Hepatocyte (in vitro differentiated cells): ENCODE measurements at regions not wholly inside any gene's neighbourhood (a gene's known extent, or its start where the extent isn't known, plus 50 kb on each side); places are given as distances from the start of the nearest gene placed in this dataset.

Experiments
- DNase-seq: peaks from one replicate; pipeline ENCODE4 v3.0.0-alpha.2; 2016; ENCODE audit warnings: low spot score
- H2AFZ ChIP-seq: fragments of 200-600 bp; sonication (generic); 2 replicates; pipeline ENCODE4 v1.6.0; 2016; ENCODE audit warnings: antibody characterized with exemption, mild to moderate bottlenecking
- H3K27ac ChIP-seq: fragments of 200-600 bp; sonication (generic); 2 replicates; pipeline ENCODE4 v1.5.1; 2016; ENCODE audit warnings: mild to moderate bottlenecking
- H3K27me3 ChIP-seq: fragments of 200-600 bp; sonication (generic); 2 replicates; pipeline ENCODE4 v1.6.1; 2016
- H3K36me3 ChIP-seq: fragments of 200-600 bp; sonication (generic); replicated peaks from 2 replicates; pipeline ENCODE4 v1.5.1; 2016; ENCODE audit warnings: low read depth; ENCODE audit not compliant: insufficient read depth
- H3K4me1 ChIP-seq: fragments of 200-600 bp; sonication (generic); 2 replicates; pipeline ENCODE4 v1.5.1; 2016; ENCODE audit warnings: mild to moderate bottlenecking, moderate library complexity; ENCODE audit not compliant: insufficient read depth
- H3K4me2 ChIP-seq: fragments of 200-600 bp; sonication (generic); 2 replicates; pipeline ENCODE4 v1.6.0; 2016
- H3K4me3 ChIP-seq: fragments of 200-600 bp; sonication (generic); 2 replicates; pipeline ENCODE4 v1.5.1; 2016; ENCODE audit warnings: mild to moderate bottlenecking
- H3K79me2 ChIP-seq: fragments of 200-600 bp; sonication (generic); 2 replicates; pipeline ENCODE4 v1.6.0; 2017; ENCODE audit warnings: mild to moderate bottlenecking
- H3K9me2 ChIP-seq: fragments of 200-600 bp; sonication (generic); replicated peaks from 2 replicates; pipeline ENCODE4 v1.6.0; 2017; ENCODE audit warnings: mild to moderate bottlenecking; ENCODE audit not compliant: insufficient read depth
- H3K9me3 ChIP-seq: fragments of 200-600 bp; sonication (generic); 2 replicates; pipeline ENCODE4 v1.5.1; 2016; ENCODE audit warnings: low read depth, mild to moderate bottlenecking
- H4K20me1 ChIP-seq: fragments of 200-600 bp; sonication (generic); 2 replicates; pipeline ENCODE4 v1.6.0; 2016; ENCODE audit warnings: mild to moderate bottlenecking; ENCODE audit not compliant: insufficient read depth, poor library complexity, severe bottlenecking
- CTCF ChIP-seq: fragments of 200-600 bp; sonication (generic); IDR thresholded peaks from 2 replicates; pipeline ENCODE4 v1.5.1; 2016; ENCODE audit warnings: antibody characterized with exemption, mild to moderate bottlenecking; ENCODE audit not compliant: poor library complexity
- EZH2 ChIP-seq: fragments of 200-600 bp; sonication (generic); IDR thresholded peaks from 2 replicates; pipeline ENCODE4 v1.6.1; 2016; ENCODE audit warnings: antibody characterized with exemption, mild to moderate bottlenecking, borderline replicate concordance
- EZH2phosphoT487 ChIP-seq: fragments of 200-600 bp; sonication (generic); IDR thresholded peaks from one replicate; pipeline ENCODE4 v1.6.1; 2018; ENCODE audit warnings: antibody characterized with exemption, mild to moderate bottlenecking, low read depth, moderate library complexity; ENCODE audit not compliant: unreplicated experiment, severe bottlenecking
- WGBS: methylation state at CpG from one replicate; pipeline ENCODE4 v1.1.6; 2016; ENCODE audit warnings: low lambda C conversion rate; ENCODE audit errors: missing lambda C conversion rate; 5-methylcytosine and 5-hydroxymethylcytosine counted together

GRCh38 chr20:48065833-48066232, 280.6 kb upstream of the SULF2 start:
- Histone ChIP-seq H3K9me3 (no peaks in the 10 kb centered on the region), H4K20me1 (no peaks in the 10 kb centered on the region), H3K4me1 (no peaks in the 10 kb centered on the region), H3K79me2 (no peaks in the 10 kb centered on the region), H3K9me2 (no peaks in the 10 kb centered on the region), H3K27me3 (no peaks in the 10 kb centered on the region), H3K4me2 (no peak overlapping the region), H2AFZ (no peak overlapping the region), H3K36me3 (no peaks in the 10 kb centered on the region), H3K4me3 (no peak overlapping the region), H3K27ac (no peak overlapping the region)
- TF ChIP-seq EZH2 (no peak), EZH2phosphoT487 (no peak), CTCF (no peak)
- no peak for DNase-seq
- 89% methylated on average over 1 of the region's 1 CpG for WGBS

- H3K4me1 ChIP-seq, result no peaks in the 10 kb centered on the region
- TF ChIP-seq EZH2phosphoT487 (no peak), EZH2 (no peak), CTCF (no peak)
- no peaks in the 10 kb centered on the region for H3K79me2 ChIP-seq
- no peak overlapping the region for H3K27ac ChIP-seq
- H3K9me2 ChIP-seq, result no peaks in the 10 kb centered on the region
- DNase-seq, result no peak
- 95% methylated on average over 4 of the region's 4 CpGs for WGBS
- H3K4me3 ChIP-seq, result no peak overlapping the region
- no peaks in the 10 kb centered on the region for H3K36me3 ChIP-seq
- no peak overlapping the region for H3K4me2 ChIP-seq
- no peaks in the 10 kb centered on the region for H3K9me3 ChIP-seq
- H4K20me1 ChIP-seq, result no peaks in the 10 kb centered on the region
- no peaks in the 10 kb centered on the region for H3K27me3 ChIP-seq
- no peak overlapping the region for H2AFZ ChIP-seq
Measured at GRCh38 chr20:48064929-48065328, 279.6 kb upstream of the SULF2 start.

GRCh38 chr20:48060841-48061720, 275.8 kb upstream of the SULF2 start:
- Histone ChIP-seq H3K27me3 (no peaks in the 10 kb centered on the region), H3K4me1 (no peaks in the 10 kb centered on the region), H2AFZ (no peak overlapping the region), H3K79me2 (no peaks in the 10 kb centered on the region), H3K4me3 (no peak overlapping the region), H3K4me2 (no peak overlapping the region), H3K9me2 (no peaks in the 10 kb centered on the region), H4K20me1 (no peaks in the 10 kb centered on the region), H3K27ac (no peak overlapping the region), H3K36me3 (no peaks in the 10 kb centered on the region), H3K9me3 (no peaks in the 10 kb centered on the region)
- DNase-seq, result no peak
- TF ChIP-seq EZH2phosphoT487 (no peak), CTCF (no peak), EZH2 (no peak)
- 94% methylated on average over 15 of the region's 16 CpGs for WGBS
